MCF 10A (cell line): ENCODE measurements at regions not wholly inside any gene's neighbourhood (a gene's known extent, or its start where the extent isn't known, plus 50 kb on each side); places are given as distances from the start of the nearest gene placed in this dataset.
A peak's percentile ranks its signal among the peaks of the same experiment; 100 is the strongest.

Experiments
- BruUV-seq: library from RNA; stranded (reverse); fragments of 400-500 nt; replicated peaks from 2 replicates; lab custom pipeline; 2021; lab: Mats Ljungman, UMichigan
- CTCF ChIA-PET: fragments of 300-600 bp; sonication (Branson Sonifier 250); formaldehyde crosslinking; extraction: SDS; loops from one replicate; lab custom pipeline; 2021; ENCODE audit warnings: antibody characterized with exemption, inconsistent platforms; lab: Yijun Ruan, JAX
- POLR2A ChIA-PET: fragments of 300-600, 350-650 bp; sonication (Branson Sonifier 250); formaldehyde crosslinking; extraction: SDS; loops from one replicate; lab custom pipeline; 2020; ENCODE audit warnings: antibody characterized with exemption, inconsistent platforms; lab: Yijun Ruan, JAX
- DNase-seq: peaks from one replicate; pipeline ENCODE4 v3.0.0-alpha.2; 2018; ENCODE audit not compliant: unreplicated experiment
- H3K27ac Mint-ChIP-seq: one replicate; pipeline ENCODE4 v1.8.0; 2022; ENCODE audit warnings: mild to moderate bottlenecking, low read depth, mixed read lengths; ENCODE audit not compliant: unreplicated experiment
- H3K27me3 Mint-ChIP-seq: one replicate; pipeline ENCODE4 v1.8.0; 2022; ENCODE audit warnings: mixed read lengths; ENCODE audit not compliant: insufficient read depth, unreplicated experiment
- H3K36me3 Mint-ChIP-seq: one replicate; pipeline ENCODE4 v1.8.0; 2022; ENCODE audit warnings: mild to moderate bottlenecking, moderate library complexity, mixed read lengths; ENCODE audit not compliant: insufficient read depth, unreplicated experiment
- H3K4me1 Mint-ChIP-seq: one replicate; pipeline ENCODE4 v1.8.0; 2022; ENCODE audit warnings: mixed read lengths; ENCODE audit not compliant: insufficient read depth, unreplicated experiment
- H3K4me3 Mint-ChIP-seq: one replicate; pipeline ENCODE4 v1.8.0; 2022; ENCODE audit warnings: mild to moderate bottlenecking, moderate library complexity, mixed read lengths; ENCODE audit not compliant: unreplicated experiment
- H3K9me3 Mint-ChIP-seq: one replicate; pipeline ENCODE4 v1.8.0; 2022; ENCODE audit warnings: mixed read lengths; ENCODE audit not compliant: unreplicated experiment
- CTCF ChIP-seq: fragments of 200-600 bp; IDR thresholded peaks from one replicate; pipeline ENCODE4 v1.8.0; 2022; ENCODE audit warnings: antibody characterized with exemption, mild to moderate bottlenecking; ENCODE audit not compliant: unreplicated experiment
- intact Hi-C: fragments of 100-400 bp; cut with micrococcal nuclease; formaldehyde crosslinking; loops from 2 replicates; pipeline ENCODE4 v1.14.1; 2022

GRCh38 chr6:82035526-82035925, 212.0 kb downstream of the IBTK start:
- no TSS peak for BruUV-seq
- Mint-ChIP-seq H3K4me3 (no peak overlapping the region), H3K27ac (no peak overlapping the region), H3K4me1 (peaks cover 5% of the 10 kb centered on the region), H3K9me3 (no peaks in the 10 kb centered on the region), H3K27me3 (no peaks in the 10 kb centered on the region), H3K36me3 (no peaks in the 10 kb centered on the region)
- intact Hi-C loops: no loop called here
- DNase-seq: no peak
- TF ChIP-seq CTCF: no peak
- POLR2A ChIA-PET: no interaction called here
- CTCF ChIA-PET: interaction anchor here (0.6 to 1.4 kb wide), 7 partner anchors 8 to 1821 kb away, joined by 3 to 5 read pairs (median 3); partner anchors contain the start of gene TENT5A

DNA sequence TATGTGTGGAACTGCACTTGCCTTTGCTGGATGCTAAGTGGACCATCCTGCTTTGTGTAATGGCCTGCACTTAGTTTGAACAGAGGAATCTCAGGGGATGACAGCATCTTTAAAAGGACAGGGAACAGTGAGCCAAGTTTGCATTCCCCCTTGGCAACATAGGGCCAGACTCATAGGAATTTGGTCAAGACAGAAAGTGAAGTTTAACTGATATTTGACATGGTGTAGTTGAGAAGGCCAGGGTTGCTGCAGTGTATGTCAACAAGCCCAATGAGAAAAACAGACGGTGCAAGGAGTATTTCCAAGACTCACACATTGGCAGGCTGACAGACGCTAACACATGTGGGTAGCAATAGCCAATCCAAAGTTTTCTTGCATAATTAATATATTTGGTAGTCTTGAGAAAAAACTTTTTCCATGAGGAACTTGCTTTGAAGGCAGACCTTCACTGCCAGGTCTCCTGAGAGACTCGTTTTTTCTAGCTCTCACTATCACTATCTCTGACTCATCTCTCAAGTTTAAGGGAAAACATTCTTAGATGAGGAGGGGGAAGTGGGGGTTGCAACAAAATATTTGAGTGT, 213.8 kb downstream of the IBTK start:
- ChIA-PET POLR2A (interaction anchor here (1.7 kb wide), 1 partner anchor 281 kb away, joined by 6 read pairs; the partner anchor contains the start of gene TENT5A), CTCF (interaction anchor here (0.6 kb wide), 1 partner anchor 27 kb away, joined by 3 read pairs; no protein-coding TSS in a partner anchor)
- Mint-ChIP-seq H3K36me3 (no peaks in the 10 kb centered on the region), H3K4me3 (no peak overlapping the region), H3K27me3 (no peaks in the 10 kb centered on the region), H3K9me3 (no peaks in the 10 kb centered on the region), H3K4me1 (peaks cover 15% of the 10 kb centered on the region), H3K27ac (no peak overlapping the region)
- BruUV-seq: no TSS peak
- intact Hi-C loops: no loop called here
- TF ChIP-seq CTCF: no peak
- DNase-seq: no peak

DNA sequence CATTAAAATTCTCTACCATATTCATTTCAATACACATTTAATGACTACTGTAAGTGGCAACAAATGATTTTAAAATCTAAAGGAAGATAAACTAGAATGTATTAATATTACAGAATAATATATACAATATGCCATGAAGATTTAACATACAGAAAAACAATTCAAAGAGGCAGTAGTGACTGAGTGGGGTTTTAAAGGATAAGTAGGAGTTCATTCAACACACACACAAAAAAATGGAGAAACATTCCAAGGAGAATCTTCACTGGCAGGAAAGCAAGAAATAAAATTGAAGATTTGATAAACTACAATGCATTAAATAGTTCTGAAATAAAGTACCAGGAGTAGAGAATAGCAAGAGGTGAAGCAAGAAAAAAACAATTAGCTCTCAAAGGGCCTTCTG, 215.1 kb downstream of the IBTK start:
- POLR2A ChIA-PET: interaction anchor here (0.9 kb wide), 1 partner anchor 9 kb away, joined by 3 read pairs; no protein-coding TSS in a partner anchor
- no peaks in the 10 kb centered on the region for H3K27me3 Mint-ChIP-seq
- no peak overlapping the region for H3K27ac Mint-ChIP-seq
- no TSS peak for BruUV-seq
- no peak for DNase-seq
- no peaks in the 10 kb centered on the region for H3K9me3 Mint-ChIP-seq
- no peak for TF ChIP-seq CTCF
- intact Hi-C loops: no loop called here
- no peaks in the 10 kb centered on the region for H3K36me3 Mint-ChIP-seq
- H3K4me1 Mint-ChIP-seq: peaks cover 15% of the 10 kb centered on the region
- H3K4me3 Mint-ChIP-seq: no peak overlapping the region
- CTCF ChIA-PET: interaction anchor here (0.7 to 4.0 kb wide), 3 partner anchors 7 to 319 kb away, joined by 4 to 31 read pairs (median 5); no protein-coding TSS in a partner anchor

- Mint-ChIP-seq H3K4me3 (no peak overlapping the region), H3K9me3 (no peaks in the 10 kb centered on the region), H3K27me3 (no peaks in the 10 kb centered on the region), H3K36me3 (no peaks in the 10 kb centered on the region), H3K4me1 (peaks cover 15% of the 10 kb centered on the region), H3K27ac (peak overlapping the region; percentile 61)
- no peak for TF ChIP-seq CTCF
- intact Hi-C loops: no loop called here
- ChIA-PET CTCF (interaction anchor here (1.9 to 4.0 kb wide), 2 partner anchors 9 to 25 kb away, joined by 4 to 31 read pairs; no protein-coding TSS in a partner anchor), POLR2A (interaction anchor here (0.5 to 1.9 kb wide), 5 partner anchors 13 to 359 kb away, joined by 3 to 10 read pairs (median 4); partner anchors contain the start of gene TENT5A)
- no TSS peak for BruUV-seq
- no peak for DNase-seq
Observed at GRCh38 chr6:82030761-82031503, 216.6 kb downstream of the IBTK start.
